HFF-Myc (cell line): ENCODE measurements at regions not wholly inside any gene's neighbourhood (a gene's known extent, or its start where the extent isn't known, plus 50 kb on each side); places are given as distances from the start of the nearest gene placed in this dataset.

ENCODE experiments used
- DNase-seq: peaks from one replicate; pipeline ENCODE4 v3.0.0-alpha.2; 2011; ENCODE audit warnings: low read depth; ENCODE audit errors: extremely low read depth
- H3K4me3 ChIP-seq: replicated peaks from 2 replicates; pipeline ENCODE4 v1.5.1; 2011; ENCODE audit warnings: low read depth, mild to moderate bottlenecking, control low read depth, low read length
- TF ChIP-seq, protein P1 (sequence below): IDR thresholded peaks from 2 replicates; pipeline ENCODE4 v1.5.1; 2012; ENCODE audit warnings: mild to moderate bottlenecking, low read depth, low read length, control low read depth; ENCODE audit errors: missing control alignments

DNA sequence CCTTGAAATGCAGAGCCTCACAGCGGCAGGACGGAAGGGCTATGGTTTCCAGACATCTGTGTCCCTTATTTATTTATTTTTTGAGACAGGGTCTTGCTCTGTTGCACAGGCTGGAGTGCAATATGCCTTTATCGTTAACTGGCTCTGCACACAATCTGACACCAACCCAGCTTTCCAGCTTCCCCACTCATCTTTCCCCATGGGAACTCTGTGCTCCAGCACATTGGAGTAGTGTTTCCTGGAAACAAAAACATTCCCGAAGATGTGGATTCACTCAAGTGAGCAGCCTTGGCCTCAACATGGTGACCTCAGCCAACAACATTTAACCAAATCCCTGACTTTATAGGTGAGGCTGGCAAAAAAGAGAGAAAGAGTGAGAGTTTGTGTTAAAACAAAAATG lies 307.1 kb downstream of the TMEM114 start:
- TF ChIP-seq, protein P1, sequence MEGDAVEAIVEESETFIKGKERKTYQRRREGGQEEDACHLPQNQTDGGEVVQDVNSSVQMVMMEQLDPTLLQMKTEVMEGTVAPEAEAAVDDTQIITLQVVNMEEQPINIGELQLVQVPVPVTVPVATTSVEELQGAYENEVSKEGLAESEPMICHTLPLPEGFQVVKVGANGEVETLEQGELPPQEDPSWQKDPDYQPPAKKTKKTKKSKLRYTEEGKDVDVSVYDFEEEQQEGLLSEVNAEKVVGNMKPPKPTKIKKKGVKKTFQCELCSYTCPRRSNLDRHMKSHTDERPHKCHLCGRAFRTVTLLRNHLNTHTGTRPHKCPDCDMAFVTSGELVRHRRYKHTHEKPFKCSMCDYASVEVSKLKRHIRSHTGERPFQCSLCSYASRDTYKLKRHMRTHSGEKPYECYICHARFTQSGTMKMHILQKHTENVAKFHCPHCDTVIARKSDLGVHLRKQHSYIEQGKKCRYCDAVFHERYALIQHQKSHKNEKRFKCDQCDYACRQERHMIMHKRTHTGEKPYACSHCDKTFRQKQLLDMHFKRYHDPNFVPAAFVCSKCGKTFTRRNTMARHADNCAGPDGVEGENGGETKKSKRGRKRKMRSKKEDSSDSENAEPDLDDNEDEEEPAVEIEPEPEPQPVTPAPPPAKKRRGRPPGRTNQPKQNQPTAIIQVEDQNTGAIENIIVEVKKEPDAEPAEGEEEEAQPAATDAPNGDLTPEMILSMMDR: no peak
- H3K4me3 ChIP-seq: no peak overlapping the region
- DNase-seq: no peak

DNA sequence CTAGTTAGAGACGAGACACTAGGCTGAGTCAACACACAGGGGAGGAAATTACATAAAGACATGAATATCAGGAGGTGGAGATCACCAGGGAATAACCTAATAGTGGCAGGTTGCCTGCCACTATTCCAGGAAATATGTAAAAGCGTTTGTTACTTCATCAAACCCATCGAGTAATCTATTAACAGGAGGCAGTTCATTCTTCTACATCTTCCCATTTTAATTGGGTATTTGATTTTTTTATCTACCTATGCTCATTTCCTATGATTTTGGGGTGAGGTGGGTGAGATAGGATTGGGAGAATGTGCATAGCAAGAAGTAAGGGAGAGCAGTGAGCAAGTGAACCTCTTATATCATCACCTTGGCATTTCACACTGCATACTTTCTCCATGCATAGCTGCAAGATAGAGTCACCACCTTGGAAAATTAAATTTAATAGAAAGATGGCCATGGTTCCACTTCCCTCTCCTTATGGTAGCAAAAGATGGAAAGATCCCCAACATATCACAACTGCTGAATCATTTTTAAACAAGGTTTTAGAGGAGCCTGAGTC lies 312.2 kb downstream of the TMEM114 start:
- H3K4me3 ChIP-seq: no peak overlapping the region
- no peak for DNase-seq
- TF ChIP-seq, protein P1: no peak

DNA sequence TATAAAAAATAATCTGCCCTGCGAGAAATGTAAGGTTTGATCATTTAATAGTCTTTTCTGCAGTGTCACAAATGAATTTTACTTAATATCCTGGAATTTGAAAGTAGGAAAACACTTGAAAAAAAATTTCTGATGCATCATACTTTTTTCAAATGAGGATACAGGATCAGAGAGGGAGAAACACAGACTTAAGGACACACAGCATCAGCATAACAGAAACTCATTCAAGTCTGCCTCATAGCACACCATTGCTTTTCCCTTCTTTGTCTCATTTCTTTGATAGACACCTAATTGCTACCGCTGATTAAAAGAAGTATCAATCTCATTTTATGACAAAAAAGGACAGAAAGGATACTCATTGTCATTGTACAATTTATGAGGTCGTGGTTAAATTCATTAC lies 319.0 kb downstream of the TMEM114 start:
- no peak overlapping the region for H3K4me3 ChIP-seq
- DNase-seq: no peak
- TF ChIP-seq, protein P1: no peak

GRCh38 chr16:8262299-8262698 lies 328.0 kb downstream of the TMEM114 start:
- H3K4me3 ChIP-seq: no peak overlapping the region
- DNase-seq: no peak
- TF ChIP-seq, protein P1: no peak

- TF ChIP-seq, protein P1: no peak
- H3K4me3 ChIP-seq: no peak overlapping the region
- no peak for DNase-seq
Observed at GRCh38 chr16:8260140-8260539, 330.2 kb downstream of the TMEM114 start.

DNA sequence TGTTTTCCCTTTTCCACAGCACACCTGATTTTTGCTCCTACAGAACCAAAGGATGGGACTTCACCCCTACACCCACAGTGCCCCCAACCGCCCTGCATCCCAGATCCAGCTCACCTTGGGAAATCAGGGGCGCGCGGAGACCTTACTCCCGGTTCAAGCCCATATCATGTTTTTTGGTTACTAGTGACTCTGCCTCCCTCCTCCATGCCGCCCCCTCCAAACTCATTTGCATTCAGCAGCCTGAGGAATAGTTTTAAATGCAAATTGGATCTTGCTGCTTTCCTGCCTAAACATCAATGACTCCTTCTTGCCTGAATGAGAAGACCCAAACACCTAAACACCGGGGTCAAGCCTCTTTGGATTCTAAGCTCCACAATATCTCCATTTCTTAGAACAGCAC lies 331.8 kb downstream of the TMEM114 start:
- TF ChIP-seq, protein P1: no peak
- no peak for DNase-seq
- no peak overlapping the region for H3K4me3 ChIP-seq

DNA sequence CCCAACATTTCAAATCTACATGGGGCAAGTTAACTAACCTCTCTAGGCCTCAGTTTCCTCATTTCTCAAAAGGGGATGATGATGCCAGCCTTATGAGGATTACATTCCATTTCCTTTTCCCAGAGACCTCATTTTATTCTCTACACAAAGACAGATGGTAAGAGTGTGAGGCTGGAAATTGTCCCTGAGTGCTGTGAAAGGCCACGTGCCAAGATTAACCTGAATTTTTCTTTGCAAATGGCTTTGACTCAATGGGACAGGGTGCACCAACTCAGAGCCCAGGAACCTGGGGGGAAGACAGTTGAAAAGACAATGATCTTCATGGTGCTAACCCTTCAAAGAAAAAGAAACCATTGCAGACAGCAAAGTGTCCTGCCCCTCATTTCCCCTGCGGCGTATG lies 332.8 kb downstream of the TMEM114 start:
- no peak overlapping the region for H3K4me3 ChIP-seq
- TF ChIP-seq, protein P1: no peak
- DNase-seq: no peak
